GM23338 (cell line): ENCODE measurements at regions not wholly inside any gene's neighbourhood (a gene's known extent, or its start where the extent isn't known, plus 50 kb on each side); places are given as distances from the start of the nearest gene placed in this dataset.

ENCODE experiments used
- ATAC-seq: fragments of 200-7000 bp; cut with Tn5 transposase; 3 replicates; pipeline ENCODE4 v1.9.1; 2020
- DNase-seq: peaks from one replicate; pipeline ENCODE4 v3.0.0-alpha.2; 2015; ENCODE audit warnings: low spot score
- H2AFZ ChIP-seq: fragments of 200-600 bp; sonication (generic); 2 replicates; pipeline ENCODE4 v1.8.0; 2016; ENCODE audit warnings: antibody characterized with exemption, mild to moderate bottlenecking, moderate library complexity
- H3F3A ChIP-seq: fragments of 200-600 bp; sonication (generic); replicated peaks from 2 replicates; pipeline ENCODE4 v1.8.0; 2017; ENCODE audit warnings: antibody characterized with exemption, mixed run types, low read depth
- H3K27ac ChIP-seq: fragments of 200-600 bp; sonication (generic); 2 replicates; pipeline ENCODE4 v1.6.1; 2016; ENCODE audit warnings: low read depth
- H3K27me3 ChIP-seq: fragments of 200-600 bp; sonication (generic); 2 replicates; pipeline ENCODE4 v1.8.0; 2016; ENCODE audit warnings: mild to moderate bottlenecking, mixed run types, moderate library complexity; ENCODE audit not compliant: insufficient read depth
- H3K36me3 ChIP-seq: fragments of 200-600 bp; sonication (generic); 2 replicates; pipeline ENCODE4 v1.8.0; 2016; ENCODE audit warnings: mild to moderate bottlenecking; ENCODE audit not compliant: insufficient read depth
- H3K4me1 ChIP-seq: fragments of 200-600 bp; sonication (generic); 2 replicates; pipeline ENCODE4 v1.8.0; 2016; ENCODE audit warnings: mild to moderate bottlenecking, moderate library complexity; ENCODE audit not compliant: insufficient read depth
- H3K4me2 ChIP-seq: fragments of 200-600 bp; sonication (generic); 2 replicates; pipeline ENCODE4 v1.7.1; 2017; ENCODE audit warnings: mixed run types
- H3K4me3 ChIP-seq: fragments of 200-600 bp; sonication (generic); 2 replicates; pipeline ENCODE4 v1.6.1; 2016; ENCODE audit warnings: mixed run types
- H3K79me2 ChIP-seq: fragments of 200-600 bp; sonication (generic); replicated peaks from 2 replicates; pipeline ENCODE4 v1.8.0; 2017; ENCODE audit warnings: mild to moderate bottlenecking; ENCODE audit not compliant: insufficient read depth
- H3K9me2 ChIP-seq: fragments of 200-600 bp; sonication (generic); 2 replicates; pipeline ENCODE4 v1.8.0; 2017; ENCODE audit not compliant: insufficient read depth
- H4K20me1 ChIP-seq: fragments of 200-600 bp; sonication (generic); replicated peaks from 2 replicates; pipeline ENCODE4 v1.8.0; 2017; ENCODE audit warnings: mild to moderate bottlenecking; ENCODE audit not compliant: insufficient read depth
- H3K27ac Mint-ChIP-seq: 2 replicates; pipeline ENCODE4 v1.8.0; 2020; ENCODE audit warnings: inconsistent platforms, mild to moderate bottlenecking, moderate library complexity, mixed read lengths
- H3K27me3 Mint-ChIP-seq: 3 replicates; pipeline ENCODE4 v1.8.0; 2022; ENCODE audit warnings: low read depth, mild to moderate bottlenecking, moderate library complexity, mixed read lengths, inconsistent platforms; ENCODE audit not compliant: insufficient read depth, poor library complexity
- H3K36me3 Mint-ChIP-seq: 3 replicates; pipeline ENCODE4 v1.8.0; 2021; ENCODE audit warnings: low read depth, mild to moderate bottlenecking, inconsistent platforms, moderate library complexity, mixed read lengths
- H3K4me1 Mint-ChIP-seq: 3 replicates; pipeline ENCODE4 v1.8.0; 2020; ENCODE audit warnings: mild to moderate bottlenecking, inconsistent platforms, mixed read lengths
- H3K4me3 Mint-ChIP-seq: 3 replicates; pipeline ENCODE4 v1.8.0; 2021; ENCODE audit warnings: moderate library complexity, mild to moderate bottlenecking, inconsistent platforms, mixed read lengths
- H3K9me3 Mint-ChIP-seq: 3 replicates; pipeline ENCODE4 v1.8.0; 2020; ENCODE audit warnings: moderate library complexity, mild to moderate bottlenecking, inconsistent platforms, mixed read lengths
- CTCF ChIP-seq, 2 experiments: fragments of 200-600 bp in 1 of 2; sonication (generic) in 1 of 2; conservative IDR thresholded peaks; 2 replicates each; pipeline versions ENCODE4 v1.5.1 to v1.6.1; 2016 to 2017; ENCODE audit warnings: antibody characterized with exemption in 2 of 2, low read depth in 2 of 2, mild to moderate bottlenecking in 2 of 2, moderate library complexity in 1 of 2
- EZH2phosphoT487 ChIP-seq: fragments of 200-600 bp; sonication (generic); IDR thresholded peaks from one replicate; pipeline ENCODE4 v1.8.1; 2018; ENCODE audit warnings: antibody characterized with exemption; ENCODE audit not compliant: unreplicated experiment
- STAT1 ChIP-seq: IDR thresholded peaks from one replicate; pipeline ENCODE4 v1.6.1; 2016; ENCODE audit warnings: antibody characterized with exemption; ENCODE audit not compliant: unreplicated experiment
- ZNF462 ChIP-seq: fragments of 250-450 bp; sonication (Bioruptor Pico); IDR thresholded peaks from 2 replicates; pipeline ENCODE4 v1.5.0; 2020; ENCODE audit warnings: mild to moderate bottlenecking, moderate library complexity

- Histone ChIP-seq H3K9me2 (peaks cover 4% of the 10 kb centered on the region), H3K79me2 (no peaks in the 10 kb centered on the region), H3K4me3 (no peak overlapping the region), H3K36me3 (no peaks in the 10 kb centered on the region), H2AFZ (no peak overlapping the region), H3K4me2 (no peak overlapping the region), H3K27me3 (no peaks in the 10 kb centered on the region), H3K27ac (no peak overlapping the region), H3F3A (no peaks in the 10 kb centered on the region), H3K4me1 (no peaks in the 10 kb centered on the region), H4K20me1 (no peaks in the 10 kb centered on the region)
- Mint-ChIP-seq H3K27me3 (no peaks in the 10 kb centered on the region), H3K27ac (no peak overlapping the region), H3K36me3 (no peaks in the 10 kb centered on the region), H3K9me3 (no peaks in the 10 kb centered on the region), H3K4me1 (no peaks in the 10 kb centered on the region), H3K4me3 (no peak overlapping the region)
- no peak for DNase-seq
- ATAC-seq: no peak
- no peak for TF ChIP-seq CTCF (conservative IDR thresholded peaks at IDR 0.05; ENCODE audit: low read depth in 2 of 2)
- TF ChIP-seq ZNF462 (CRISPR knock-in tag): no peak
- no peak for TF ChIP-seq EZH2phosphoT487
- TF ChIP-seq STAT1: no peak
These were observed 62.3 kb upstream of the POM121L12 start for GRCh38 chr7:52973126-52973525.
